ENCODE measurements at regions not wholly inside any gene's neighbourhood (a gene's known extent, or its start where the extent isn't known, plus 50 kb on each side); places are given as distances from the start of the nearest gene placed in this dataset.

DNA sequence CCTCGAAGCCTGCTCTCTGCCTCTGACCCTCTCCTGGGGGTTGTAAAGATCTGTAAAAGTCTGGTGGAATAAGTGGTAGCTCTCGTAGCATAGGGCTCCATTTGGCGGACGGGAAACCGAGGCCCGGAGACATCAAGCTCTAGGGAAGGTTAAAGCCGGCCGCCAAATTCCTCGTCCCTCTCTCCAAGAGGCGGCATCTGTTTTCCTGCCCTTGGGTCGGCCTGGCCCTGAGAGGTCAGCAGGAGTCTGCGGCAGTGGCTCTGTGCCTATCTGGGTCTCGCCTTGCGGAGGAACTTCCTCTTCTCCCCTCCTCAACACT, 72.4 kb downstream of the TEX51 start:
- Histone ChIP-seq H3K14ac (ENCODE audit: insufficient read length) (no peak overlapping the region), H3K36me3 (ENCODE audit: control insufficient read depth in 2 of 4, insufficient read depth in 4 of 4, low read length in 3 of 4) (no peaks in the 10 kb centered on the region), H4K5ac (ENCODE audit: insufficient read length, low read depth, low read length) (no peak overlapping the region), H2BK120ac (replicated peaks; ENCODE audit: low read depth, low read length) (no peak overlapping the region), H3K4me1 (replicated peaks in 1 of 4; ENCODE audit: control insufficient read depth in 3 of 4, insufficient read depth in 4 of 4, low read length in 3 of 4) (peaks cover 0 to 13% (median 5%) of the 10 kb centered on the region in 4 experiments; a peak in 3 of 7 replicates), H3K56ac (replicated peaks; ENCODE audit: insufficient read length, low read depth, low read length) (no peak overlapping the region), H3K9me3 (ENCODE audit: insufficient read depth in 2 of 2, low read depth in 1 of 2, low read length in 1 of 2) (no peaks in the 10 kb centered on the region), H3K23me2 (ENCODE audit: low read depth, low read length) (no peaks in the 10 kb centered on the region), H3K4me3 (ENCODE audit: extremely low read depth in 1 of 4, insufficient read depth in 2 of 4, low read depth in 3 of 4, low read length in 4 of 4) (no peak overlapping the region), H3K79me1 (ENCODE audit: low read depth, low read length) (no peaks in the 10 kb centered on the region), H4K8ac (ENCODE audit: extremely low read depth, insufficient read depth, low read length) (0 out of 2 replicates have a peak overlapping the region, but pooled peaks have one; percentile 29), H3K27me3 (replicated peaks in 1 of 4; ENCODE audit: control insufficient read depth in 3 of 4, extremely low read depth in 1 of 4, insufficient read depth in 3 of 4, low read length in 3 of 4) (peaks cover 0 to 9% (median 5%) of the 10 kb centered on the region in 4 experiments; a peak in 3 of 7 replicates), H2BK12ac (ENCODE audit: low read depth, low read length) (0 out of 2 replicates have a peak overlapping the region, but pooled peaks have one; percentile 27), H4K20me1 (replicated peaks in 1 of 2; ENCODE audit: control insufficient read depth in 1 of 2, insufficient read depth in 2 of 2, low read length in 2 of 2) (no peaks in the 10 kb centered on the region), H3K18ac (ENCODE audit: extremely low read depth, low read length) (no peak overlapping the region; the same call in none of the 2 replicates), H3K9ac (replicated peaks in 1 of 4; ENCODE audit: extremely low read depth in 1 of 4, low read depth in 3 of 4, low read length in 3 of 4) (no peak overlapping the region), H3K4me2 (ENCODE audit: insufficient read depth in 1 of 2, low read depth in 2 of 2, low read length in 2 of 2) (no peak overlapping the region), H3K23ac (ENCODE audit: insufficient read length) (no peak overlapping the region), H2BK5ac (ENCODE audit: low read depth, low read length) (no peak overlapping the region), H2AFZ (ENCODE audit: low read length) (no peak overlapping the region), H3K79me2 (ENCODE audit: control insufficient read depth in 1 of 2, insufficient read depth in 2 of 2, low read length in 2 of 2) (no peaks in the 10 kb centered on the region), H3K4ac (replicated peaks; ENCODE audit: insufficient read length, low read depth, low read length) (peak overlapping the region; percentile 27), H3K27ac (ENCODE audit: low read depth, low read length) (no peak overlapping the region), H2AK5ac (ENCODE audit: low read depth, low read length) (no peak overlapping the region), H2BK20ac (ENCODE audit: low read length) (no peak overlapping the region), H2BK15ac (ENCODE audit: low read length) (no peak overlapping the region), H4K91ac (replicated peaks; ENCODE audit: insufficient read length, low read length) (no peak overlapping the region)
- ChIA-PET POLR2A (ENCODE audit: partially characterized antibody) (interaction anchor here (0.9 to 1.3 kb wide), 2 partner anchors 15 to 314 kb away, joined by 3 read pairs; no protein-coding TSS in a partner anchor), CTCF (ENCODE audit: partially characterized antibody) (interaction anchor here (0.7 to 3.6 kb wide), 38 partner anchors 12 to 540 kb away, joined by 3 to 21 read pairs (median 4); no protein-coding TSS in a partner anchor)
- DNase-seq (ENCODE audit: low read depth in 1 of 2, low spot score in 2 of 2) (peak in 1 of 2 experiments; percentile 51), FAIRE-seq (no peak)
- TF ChIP-seq SIRT6 (IDR thresholded peaks at IDR 0.05; ENCODE audit: low read length) (no peak), POLR2AphosphoS5 (IDR thresholded peaks at IDR 0.05; ENCODE audit: low read depth, low read length) (no peak), JUN (IDR thresholded peaks at IDR 0.05; ENCODE audit: low read depth, low read length) (no peak), NRF1 (IDR thresholded peaks at IDR 0.05; ENCODE audit: low read depth, low read length) (no peak), TCF12 (IDR thresholded peaks at IDR 0.05; ENCODE audit: low read depth, low read length) (no peak), TAF1 (IDR thresholded peaks at IDR 0.05; ENCODE audit: low read depth, low read length) (no peak), RNF2 (IDR thresholded peaks at IDR 0.05; ENCODE audit: borderline replicate concordance, low read depth, low read length, missing control alignments, poor library complexity, severe bottlenecking) (no peak), JUND (IDR thresholded peaks at IDR 0.05; ENCODE audit: low read length) (no peak)
- WGBS, 2 experiments (ENCODE audit: extremely low coverage in 1 of 2, insufficient coverage in 1 of 2, insufficient read length in 1 of 2, insufficient replicate concordance in 2 of 2, low coverage in 1 of 2, low lambda C conversion rate in 2 of 2, missing lambda C conversion rate in 1 of 2): 85% methylated on average over 14 of the region's 14 CpGs; no CpG with 5 or more reads in 1 of the 2 experiments

All from H1 (cell line).